HG02852 (cell line): ENCODE measurements at regions not wholly inside any gene's neighbourhood (a gene's known extent, or its start where the extent isn't known, plus 50 kb on each side); places are given as distances from the start of the nearest gene placed in this dataset.

ENCODE experiments used
- ATAC-seq: cut with Tn5 transposase; IDR thresholded peaks from one replicate; pipeline ENCODE4 v1.9.1; 2021; ENCODE audit warnings: mild to moderate bottlenecking, moderate library complexity; ENCODE audit not compliant: unreplicated experiment

- no peak for ATAC-seq
These were observed 246.3 kb upstream of the RAB4A start for GRCh38 chr1:229024528-229025130.

- no peak for ATAC-seq
These were observed 245.3 kb upstream of the RAB4A start for GRCh38 chr1:229025576-229025975.

GRCh38 chr1:229027158-229027557 is 243.8 kb upstream of the RAB4A start:
- ATAC-seq, result no peak

GRCh38 chr1:229027622-229028182 is 243.2 kb upstream of the RAB4A start:
- ATAC-seq, result no peak

GRCh38 chr1:229028544-229028943 is 242.4 kb upstream of the RAB4A start:
- no peak for ATAC-seq

GRCh38 chr1:229028987-229029878 is 241.7 kb upstream of the RAB4A start:
- no peak for ATAC-seq

GRCh38 chr1:229029879-229030235 is 241.1 kb upstream of the RAB4A start:
- no peak for ATAC-seq

- ATAC-seq, result no peak
These were observed 240.3 kb upstream of the RAB4A start for GRCh38 chr1:229030630-229031029.

GRCh38 chr1:229031061-229031460 is 239.8 kb upstream of the RAB4A start:
- no peak for ATAC-seq

GRCh38 chr1:229031481-229032341 is 239.2 kb upstream of the RAB4A start:
- ATAC-seq, result no peak

GRCh38 chr1:229032375-229032774 is 238.5 kb upstream of the RAB4A start:
- ATAC-seq, result no peak

- ATAC-seq, result no peak
These were observed 237.4 kb upstream of the RAB4A start for GRCh38 chr1:229033480-229033879.

GRCh38 chr1:229034342-229034741 is 236.6 kb upstream of the RAB4A start:
- no peak for ATAC-seq

- peak; percentile 97 for ATAC-seq
These were observed 235.7 kb upstream of the RAB4A start for GRCh38 chr1:229035054-229035747.

GRCh38 chr1:229035748-229036082 is 235.2 kb upstream of the RAB4A start:
- peak; percentile 24 for ATAC-seq

- no peak for ATAC-seq
These were observed 233.0 kb upstream of the RAB4A start for GRCh38 chr1:229037806-229038405.

- ATAC-seq, result no peak
These were observed 230.1 kb upstream of the RAB4A start for GRCh38 chr1:229040630-229041358.

- no peak for ATAC-seq
These were observed 229.0 kb upstream of the RAB4A start for GRCh38 chr1:229041946-229042345.

- ATAC-seq, result no peak
These were observed 228.4 kb upstream of the RAB4A start for GRCh38 chr1:229042482-229042881.

- no peak for ATAC-seq
These were observed 227.8 kb upstream of the RAB4A start for GRCh38 chr1:229043115-229043514.
